Anterior cingulate cortex (tissue), 58 donors: ENCODE measurements at regions not wholly inside any gene's neighbourhood (a gene's known extent, or its start where the extent isn't known, plus 50 kb on each side); places are given as distances from the start of the nearest gene placed in this dataset.
"Not testable (repeated sequence)": the region's sequence is repeated elsewhere in the genome, so short reads cannot be mapped to it uniquely, and the experiment has no call there.

Experiments
- DNase-seq, 58 donors: peaks; one replicate each; lab custom pipeline; 2025; lab: John Stamatoyannopoulos, UW

DNA sequence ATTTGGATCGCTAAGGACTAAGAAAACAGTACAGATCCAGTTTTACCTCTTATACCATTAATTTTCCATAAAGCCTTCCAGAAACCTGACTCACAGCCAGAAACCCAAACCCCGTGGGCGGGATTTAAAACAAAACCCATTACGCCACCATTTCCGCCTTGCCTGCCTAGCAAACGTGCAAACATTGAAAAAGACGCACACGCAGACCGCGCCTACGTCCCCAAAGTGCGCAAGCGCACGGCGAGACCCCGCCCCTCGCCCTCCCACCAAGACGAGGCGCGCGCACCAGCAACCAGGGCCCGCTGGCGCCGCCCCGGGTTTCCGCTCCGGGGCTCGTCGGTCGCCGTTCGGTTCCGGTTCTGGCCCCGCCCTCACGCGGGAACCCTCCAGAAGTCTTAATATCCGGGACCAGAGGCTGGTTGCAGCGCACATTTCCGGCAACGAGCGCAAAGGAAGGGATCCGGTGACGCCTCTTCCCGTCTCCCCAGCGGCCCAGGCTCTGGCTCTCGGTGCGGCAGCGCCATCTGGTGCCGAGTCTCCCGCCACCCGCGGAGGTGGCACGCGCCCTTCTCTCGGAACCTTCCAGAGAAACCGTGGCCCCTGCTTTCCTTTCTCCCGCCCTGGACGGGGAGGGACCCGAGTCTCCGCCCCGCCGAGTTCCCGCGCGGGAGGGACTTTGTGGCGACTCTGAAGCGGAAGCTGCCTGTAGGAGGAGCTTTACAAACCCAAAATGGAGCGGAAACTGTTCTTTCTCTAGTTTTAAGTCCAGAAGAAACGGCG is 256.9 kb upstream of the STARD13 start:
- DNase-seq, result peak; percentile 80 to 100 (median 97)

DNA sequence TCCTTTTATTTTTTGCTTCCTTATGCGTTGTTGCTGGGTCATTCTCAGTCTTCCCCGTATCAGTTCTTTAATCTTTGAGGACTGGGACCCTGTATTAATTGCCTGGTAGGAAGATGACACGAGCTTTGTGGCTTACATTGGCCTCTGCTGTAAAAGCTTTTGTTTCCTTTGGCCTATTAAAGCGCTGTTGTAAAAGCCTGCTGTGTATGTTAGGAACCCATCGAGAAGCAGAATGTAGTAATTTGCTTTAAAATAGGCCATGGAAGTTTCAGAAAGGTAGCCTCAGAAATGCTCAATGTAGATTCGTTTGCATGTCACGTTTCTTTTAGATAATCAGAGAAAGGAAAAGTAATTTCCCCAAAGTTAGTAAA is 257.5 kb upstream of the STARD13 start:
- DNase-seq, result no peak

DNA sequence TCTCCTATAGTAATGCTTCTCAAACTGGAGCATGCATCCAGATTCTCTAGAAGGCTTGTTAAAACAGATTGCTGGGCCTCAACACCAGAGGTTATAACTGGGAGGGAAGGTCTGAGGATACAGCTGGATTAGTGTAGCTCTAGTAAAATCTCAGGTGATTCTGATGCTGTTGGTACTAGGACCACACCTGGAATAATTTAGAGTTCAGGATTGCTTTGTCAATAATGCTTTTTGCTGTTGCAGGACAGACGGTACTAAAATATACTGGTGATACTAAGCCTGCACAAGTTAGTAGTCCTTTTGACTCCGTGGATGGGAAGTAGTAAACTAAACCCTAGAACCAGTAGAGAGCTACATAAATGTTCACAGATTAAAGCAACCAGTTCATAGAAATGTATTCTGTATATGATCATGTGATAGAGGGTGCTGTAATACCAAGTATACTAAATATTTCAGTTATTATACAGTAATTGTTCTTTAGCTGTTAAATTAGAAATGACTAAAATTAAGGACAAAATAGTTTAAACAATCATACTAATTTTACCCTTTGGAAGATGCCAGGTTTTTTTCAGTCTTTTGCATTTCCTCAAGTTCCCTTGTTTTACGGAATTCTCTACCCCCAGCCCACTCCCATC is 258.2 kb upstream of the STARD13 start:
- peak in 1 of 58 donors; percentile 22 for DNase-seq

DNA sequence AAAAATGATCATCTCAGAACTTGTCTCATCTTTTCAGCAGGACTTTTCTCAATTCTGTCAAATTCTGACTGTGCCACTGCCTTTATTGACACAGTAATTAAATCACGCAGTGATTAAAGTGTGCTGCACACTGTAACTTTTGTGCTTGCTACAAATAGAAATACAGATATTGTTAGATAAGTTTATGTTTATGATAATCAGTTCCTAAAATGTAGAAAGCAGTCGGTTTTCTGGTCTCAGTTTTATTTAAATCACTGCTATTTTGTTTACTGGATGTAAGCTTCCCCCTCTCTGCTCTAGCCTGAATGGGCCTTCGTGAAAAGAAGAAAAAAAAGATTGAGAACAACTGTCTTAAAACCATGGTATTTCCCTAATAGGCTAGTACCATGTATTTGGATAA is 258.8 kb upstream of the STARD13 start:
- DNase-seq, result no peak

DNA sequence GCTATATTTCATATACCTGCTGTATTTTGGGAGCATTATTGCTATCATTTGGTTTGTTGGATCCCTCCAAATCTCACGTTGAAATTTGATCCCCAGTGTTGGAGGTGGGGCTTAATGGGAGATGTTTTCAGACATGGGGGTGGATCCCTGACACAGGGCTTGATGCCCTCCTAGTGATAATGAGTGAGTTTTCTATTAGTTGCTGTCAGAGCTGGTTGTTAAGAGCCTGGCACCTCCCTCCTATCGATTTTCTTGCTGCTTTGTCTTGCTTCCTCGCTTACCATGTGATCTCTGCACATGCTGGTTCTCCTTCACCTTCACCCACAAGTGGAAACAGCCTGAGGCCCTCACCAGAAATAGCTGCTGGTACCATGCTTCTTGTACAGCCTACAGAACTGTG is 259.9 kb upstream of the STARD13 start:
- DNase-seq, result no peak

DNA sequence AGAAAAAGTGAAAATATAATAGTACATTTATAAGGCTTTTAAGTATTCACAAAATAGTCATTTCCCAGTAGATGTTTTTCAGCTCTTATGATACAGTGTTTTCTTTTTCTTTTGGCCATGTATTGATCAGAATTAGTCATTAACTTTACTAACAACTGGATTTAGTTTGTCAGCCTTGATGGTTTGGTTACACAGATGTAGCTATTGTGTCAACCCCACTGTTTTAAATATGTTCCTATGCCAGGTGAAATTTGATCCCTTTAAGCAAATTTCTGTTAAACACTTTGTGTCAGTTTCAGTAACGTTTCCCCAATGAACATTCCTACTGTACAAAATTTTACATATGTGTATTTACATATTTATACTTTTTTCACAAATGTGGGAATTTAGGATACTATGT is 261.5 kb upstream of the STARD13 start:
- no peak for DNase-seq

DNA sequence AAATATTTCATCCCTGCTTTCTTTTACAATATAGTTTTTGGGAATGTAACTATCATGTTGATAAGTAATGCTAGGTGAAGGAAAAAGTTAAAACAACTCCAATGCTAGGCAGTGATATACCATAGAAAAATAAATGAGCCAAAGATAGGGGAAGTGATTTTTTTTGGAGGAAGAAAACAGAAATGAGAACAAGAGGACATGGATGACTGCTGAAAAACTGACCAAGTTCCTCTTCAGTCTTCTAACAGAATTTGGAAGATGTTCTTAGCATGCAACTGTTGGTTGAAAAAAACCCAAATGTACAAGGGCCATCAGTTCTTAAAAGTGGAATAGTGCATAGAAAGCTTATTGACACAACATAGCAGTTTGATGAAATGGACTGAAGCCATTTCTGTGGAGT is 262.5 kb upstream of the STARD13 start:
- no peak for DNase-seq

DNA sequence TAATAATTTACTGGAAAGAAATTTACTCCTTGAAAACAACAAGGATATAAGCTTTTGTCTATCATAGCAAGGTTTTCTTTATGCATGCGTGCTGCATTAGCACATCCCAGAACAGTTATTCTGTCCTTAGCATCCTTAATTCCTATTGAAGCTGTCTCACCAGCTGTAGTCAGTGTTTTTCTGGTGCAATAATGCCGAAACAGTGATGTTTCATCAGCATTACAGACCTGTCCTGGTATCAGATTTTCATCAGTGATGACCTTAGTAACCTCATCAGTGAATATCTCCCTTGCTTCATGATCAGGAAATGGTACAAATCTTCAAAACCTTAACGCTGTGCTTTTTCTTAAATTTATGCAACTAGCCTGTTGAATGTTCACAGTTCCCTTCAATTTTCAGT is 264.7 kb upstream of the STARD13 start:
- no peak for DNase-seq

DNA sequence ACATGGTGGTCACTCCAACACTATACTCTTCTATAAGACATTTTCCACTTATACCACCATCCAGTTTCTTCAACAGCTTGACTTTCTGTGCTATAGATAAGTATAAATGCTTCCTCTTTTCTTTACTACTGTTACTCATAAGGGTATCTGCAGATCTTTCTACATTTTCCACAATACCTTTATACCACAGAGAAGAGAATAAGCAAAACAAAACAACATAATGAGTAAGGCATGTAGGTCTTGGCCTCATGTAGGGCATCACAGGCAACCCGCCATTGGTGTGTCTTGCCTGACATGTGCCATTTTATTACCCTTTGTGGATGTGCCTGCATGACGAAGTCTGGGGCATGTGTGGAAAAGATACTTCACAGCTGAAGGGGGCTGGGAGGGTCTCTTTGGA is 265.3 kb upstream of the STARD13 start:
- no peak for DNase-seq

DNA sequence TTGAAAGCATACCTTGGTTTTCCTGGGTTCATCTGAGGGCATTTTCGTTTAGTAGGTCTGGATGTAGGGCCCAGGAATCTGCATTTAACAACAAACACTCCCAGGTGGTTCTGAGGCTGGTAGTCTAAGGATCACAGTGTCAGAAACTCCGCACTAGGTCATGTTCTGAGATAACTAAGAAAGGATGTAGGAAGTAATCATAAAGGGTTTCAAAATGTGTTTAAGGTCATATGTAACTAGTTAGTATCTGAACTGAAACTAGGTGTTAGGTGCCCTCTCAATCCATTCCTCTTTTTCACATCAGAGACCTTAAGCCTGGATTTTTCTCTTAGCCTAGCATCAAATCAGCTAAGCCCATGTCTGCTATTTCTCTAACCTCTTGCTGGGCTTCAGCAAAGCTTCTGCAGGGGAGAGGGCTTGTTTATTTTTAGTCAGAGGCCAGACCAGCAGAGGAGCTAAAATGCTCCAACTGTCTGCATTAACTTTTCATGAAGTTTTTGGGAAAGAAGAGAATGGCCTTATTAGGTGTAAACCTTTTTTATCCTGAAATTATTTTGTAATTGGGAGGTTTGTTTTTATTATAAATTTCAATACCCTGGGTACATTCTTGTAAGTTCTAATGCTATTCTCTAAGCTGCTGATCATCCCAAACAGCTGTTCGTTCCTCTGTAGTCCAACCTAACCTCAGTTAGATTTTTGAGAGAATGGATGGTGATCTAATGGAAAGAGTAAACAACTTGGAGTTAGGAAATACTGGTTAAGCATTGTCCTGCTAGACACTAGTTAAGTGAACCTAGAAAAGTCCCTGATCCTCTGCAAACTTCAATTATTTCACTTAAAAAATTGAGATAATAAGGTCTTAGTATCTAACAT is 262.8 kb upstream of the RFC3 start:
- DNase-seq, result no peak

DNA sequence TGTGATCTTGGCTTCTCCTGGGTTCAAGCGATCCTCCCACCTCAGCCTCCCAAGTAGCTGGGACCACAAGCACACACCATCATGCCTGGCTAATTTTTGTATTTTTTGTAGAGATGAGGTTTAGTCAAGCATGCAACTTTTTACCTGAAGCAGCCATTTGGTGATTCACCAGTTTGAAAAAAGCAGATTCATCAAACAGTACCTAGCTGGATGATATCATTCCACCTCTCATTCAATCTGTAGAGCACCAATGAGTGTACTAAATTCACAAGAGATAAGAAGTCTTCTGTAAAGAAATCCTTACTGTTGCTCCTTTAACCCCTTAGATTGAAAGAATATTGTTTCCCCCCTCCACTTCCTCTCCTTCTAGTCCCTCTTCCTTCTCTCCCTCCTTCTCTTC is 261.1 kb upstream of the RFC3 start:
- DNase-seq, result no peak

DNA sequence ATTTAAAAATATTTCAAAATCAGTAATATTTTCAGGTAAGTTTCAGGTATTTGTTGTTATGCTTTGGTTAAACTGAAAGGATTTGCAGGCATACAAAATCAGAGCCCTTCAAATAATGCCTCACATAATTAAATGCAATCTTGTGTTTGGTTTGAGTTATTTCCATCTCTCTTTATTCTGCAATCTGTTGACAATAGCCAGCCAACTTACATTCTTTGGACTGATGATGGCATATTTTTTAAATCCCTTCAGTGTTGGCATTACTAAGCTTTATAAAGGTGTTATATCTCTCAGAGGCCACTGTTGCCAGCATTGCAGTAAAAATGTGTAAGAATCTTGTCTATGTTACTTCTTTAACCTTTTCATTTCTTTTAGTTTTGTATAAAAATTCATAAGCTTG is 257.2 kb upstream of the RFC3 start:
- no peak for DNase-seq

DNA sequence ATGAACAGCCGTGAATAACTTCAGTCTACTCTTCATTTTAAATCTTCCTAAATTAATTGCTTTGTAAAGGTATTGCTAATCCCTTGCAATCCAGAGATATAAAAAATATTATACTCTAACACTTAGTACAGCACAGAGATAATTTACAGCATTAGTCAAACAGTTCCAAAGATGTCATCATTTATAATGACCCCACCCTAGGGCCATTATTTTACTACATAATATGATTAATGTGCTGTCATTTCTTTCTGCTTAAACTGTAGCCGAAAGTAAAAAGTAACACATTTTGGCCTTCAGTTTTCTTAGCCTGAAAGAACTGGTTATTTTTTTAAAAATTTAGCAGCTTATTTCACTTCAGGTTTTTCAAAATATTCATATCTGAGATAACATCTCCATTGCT is 256.3 kb upstream of the RFC3 start:
- no peak for DNase-seq

DNA sequence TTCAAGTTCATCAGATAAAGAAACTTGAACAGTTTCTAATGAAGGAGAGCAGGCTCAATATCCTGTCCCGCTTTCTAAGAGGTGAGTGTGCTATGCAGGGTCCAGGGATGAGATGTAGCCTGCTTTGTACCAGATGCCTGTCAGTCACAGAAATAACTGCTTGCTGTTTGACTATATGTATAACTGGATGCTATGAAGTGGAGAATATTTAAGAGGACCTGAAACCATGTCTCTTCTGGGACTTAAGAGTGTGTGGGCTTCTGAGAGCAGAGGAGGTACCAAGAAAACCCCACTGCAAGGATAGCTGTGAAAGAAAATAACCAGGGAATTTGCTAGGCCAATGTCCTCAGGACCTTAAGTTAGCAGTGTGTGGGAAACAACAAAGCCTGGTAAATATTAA is 246.3 kb upstream of the RFC3 start:
- DNase-seq, result no peak

DNA sequence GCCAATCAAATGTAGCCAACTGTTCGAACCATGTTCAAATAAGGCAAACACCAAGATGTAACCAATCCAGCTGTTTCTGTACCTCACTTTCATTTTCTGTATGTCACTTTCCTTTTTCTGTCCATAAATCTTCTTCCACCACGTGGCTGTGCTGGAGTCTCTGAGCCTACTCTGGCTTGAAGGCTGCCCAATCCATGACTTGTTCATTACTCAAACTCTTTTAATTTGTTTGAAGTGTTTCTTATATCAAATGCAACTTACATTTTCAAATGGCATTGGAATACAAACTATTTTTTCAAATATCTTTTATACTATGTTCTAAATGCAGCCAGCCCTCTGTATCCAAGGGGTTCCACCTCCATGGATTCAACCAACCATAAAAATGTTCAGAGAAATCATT is 245.6 kb upstream of the RFC3 start:
- not testable (repeated sequence) for DNase-seq

DNA sequence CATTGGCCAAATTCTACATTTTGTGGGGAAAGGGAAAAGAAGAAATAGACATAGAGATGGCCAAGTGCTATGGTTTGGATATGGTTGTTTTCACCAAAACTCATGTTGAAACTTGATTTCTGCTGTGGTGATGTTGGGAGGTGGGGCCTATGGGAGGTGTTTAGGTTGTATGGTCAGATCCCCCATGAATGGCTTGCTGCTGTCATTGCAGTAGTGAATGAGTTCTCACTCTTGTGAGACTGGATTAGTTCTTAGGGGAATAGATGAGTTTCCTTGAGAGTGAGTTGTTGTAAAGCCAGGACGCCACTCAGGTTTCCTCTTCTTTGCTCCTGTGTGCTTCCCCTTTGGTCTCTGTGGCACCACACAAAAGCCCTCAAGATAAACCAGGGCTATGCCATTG is 242.6 kb upstream of the RFC3 start:
- DNase-seq, result no peak

DNA sequence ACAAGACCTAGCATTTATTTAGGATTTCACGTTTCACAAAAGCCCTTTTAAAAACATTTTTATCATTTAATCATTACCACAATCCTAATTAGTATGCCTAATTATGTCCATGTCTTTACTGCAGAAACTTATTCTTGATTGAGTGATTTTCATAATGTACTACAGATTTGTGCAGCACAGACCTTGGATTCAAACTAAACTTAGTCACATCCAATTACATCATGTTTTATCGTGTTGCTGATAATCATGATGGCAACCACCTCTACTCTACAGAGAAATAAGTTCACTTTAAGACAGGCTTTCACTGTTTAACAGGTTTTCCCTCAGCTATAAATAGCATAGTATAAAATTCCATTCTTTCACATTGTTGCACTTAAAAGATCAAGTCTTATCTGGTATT is 240.9 kb upstream of the RFC3 start:
- no peak for DNase-seq

DNA sequence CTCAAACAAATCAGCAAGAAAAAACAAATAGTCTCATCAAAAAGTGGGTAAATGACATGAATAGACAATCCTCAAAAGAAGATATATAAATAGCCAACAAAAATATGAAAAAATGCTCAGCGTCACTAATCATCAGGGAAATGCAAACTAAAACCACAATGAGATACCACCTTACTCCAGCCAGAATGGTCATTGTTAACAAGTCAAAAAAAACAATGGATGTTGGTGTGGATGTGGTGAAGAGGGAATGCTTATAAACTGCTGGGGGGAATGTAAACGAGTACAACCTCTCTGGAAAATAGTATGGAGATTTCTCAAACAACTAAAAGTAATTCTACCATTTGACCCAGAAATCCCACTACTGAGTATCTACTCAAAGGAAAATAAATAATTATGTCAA is 239.2 kb upstream of the RFC3 start:
- no peak for DNase-seq

DNA sequence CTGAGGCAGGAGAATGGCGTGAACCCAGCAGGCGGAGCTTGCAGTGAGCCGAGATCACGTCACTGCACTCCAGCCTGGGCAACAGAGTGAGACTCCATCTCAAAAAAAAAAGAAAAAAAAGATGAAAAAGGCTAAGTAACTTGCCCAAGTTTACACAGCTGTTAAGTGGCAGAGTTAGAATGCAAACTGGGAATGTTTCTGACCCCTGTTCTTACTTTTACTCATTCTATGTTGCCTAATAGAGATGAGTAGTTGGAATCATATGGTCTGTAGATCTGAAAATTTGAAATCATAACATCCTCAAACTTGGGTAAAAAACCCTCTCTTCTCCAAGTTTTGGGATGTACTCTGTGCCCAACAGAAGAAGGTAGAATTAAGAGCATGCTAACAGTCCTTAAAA is 235.8 kb upstream of the RFC3 start:
- DNase-seq, result no peak

DNA sequence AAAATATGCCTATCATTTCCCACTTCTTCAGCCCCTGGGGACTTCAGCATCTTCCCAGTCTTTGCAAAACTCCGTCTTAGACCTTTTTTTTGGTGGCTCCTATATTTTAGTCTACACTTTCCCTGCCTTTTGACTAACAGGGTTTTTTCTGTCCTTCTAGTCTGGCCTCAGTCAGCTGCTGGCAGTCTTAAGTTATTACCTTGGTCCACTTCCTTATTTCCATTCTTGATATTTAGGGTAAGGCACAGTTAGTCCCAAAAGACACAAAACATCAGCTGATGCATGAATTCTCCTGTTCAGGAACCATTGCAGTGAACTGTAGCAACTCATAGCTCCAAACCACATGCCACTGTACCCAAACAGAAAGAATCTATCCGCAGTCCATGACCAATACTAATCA is 234.6 kb upstream of the RFC3 start:
- DNase-seq, result no peak

DNA sequence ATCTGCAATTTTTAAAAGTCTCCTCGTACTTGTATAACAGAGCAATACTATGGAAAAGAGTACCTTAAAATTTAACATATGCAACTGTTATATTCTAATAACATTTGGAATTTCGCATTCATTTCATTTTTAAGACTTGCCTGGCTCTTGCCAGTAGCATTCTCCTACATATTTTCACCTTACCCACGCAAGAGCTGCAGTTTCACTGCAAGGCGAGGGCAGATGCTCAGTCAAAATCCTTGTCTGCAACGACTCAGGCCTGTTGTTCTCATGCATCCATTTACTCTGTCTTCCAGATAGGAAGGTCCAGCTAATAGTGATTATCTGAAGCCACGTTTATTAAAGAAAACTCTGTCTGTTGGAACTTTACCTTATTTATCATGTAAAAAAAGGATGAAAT is 227.0 kb upstream of the RFC3 start:
- peak in 13 of 58 donors; percentile 3 to 66 (median 16) for DNase-seq

DNA sequence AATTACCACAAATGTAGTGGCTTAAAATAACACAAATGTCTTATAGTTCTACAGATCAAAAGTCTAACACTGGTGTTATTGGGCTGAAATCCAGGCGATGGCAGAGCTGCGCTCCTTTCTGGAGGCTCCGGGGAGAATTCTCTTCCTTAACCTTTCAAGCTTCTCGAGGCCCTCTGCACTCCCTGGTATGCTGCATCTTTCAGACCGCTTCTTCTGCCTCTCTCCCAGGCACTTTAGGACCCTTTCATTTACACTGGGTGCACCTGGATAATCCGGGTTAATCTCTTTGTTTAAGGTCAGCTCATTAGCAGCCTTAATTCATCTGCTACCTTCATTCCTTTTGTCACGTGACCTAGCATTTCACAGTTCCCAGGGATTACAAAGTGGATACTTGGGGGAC is 211.3 kb upstream of the RFC3 start:
- DNase-seq, result peak in 17 of 58 donors; percentile 3 to 52 (median 18)
